MCF 10A (cell line): ENCODE measurements at regions not wholly inside any gene's neighbourhood (a gene's known extent, or its start where the extent isn't known, plus 50 kb on each side); places are given as distances from the start of the nearest gene placed in this dataset.

Experiments
- BruUV-seq: library from RNA; stranded (reverse); fragments of 400-500 nt; replicated peaks from 2 replicates; lab custom pipeline; 2021; lab: Mats Ljungman, UMichigan
- CTCF ChIA-PET: fragments of 300-600 bp; sonication (Branson Sonifier 250); formaldehyde crosslinking; extraction: SDS; loops from one replicate; lab custom pipeline; 2021; ENCODE audit warnings: antibody characterized with exemption, inconsistent platforms; lab: Yijun Ruan, JAX
- POLR2A ChIA-PET: fragments of 300-600, 350-650 bp; sonication (Branson Sonifier 250); formaldehyde crosslinking; extraction: SDS; loops from one replicate; lab custom pipeline; 2020; ENCODE audit warnings: antibody characterized with exemption, inconsistent platforms; lab: Yijun Ruan, JAX
- DNase-seq: peaks from one replicate; pipeline ENCODE4 v3.0.0-alpha.2; 2018; ENCODE audit not compliant: unreplicated experiment
- H3K27ac Mint-ChIP-seq: one replicate; pipeline ENCODE4 v1.8.0; 2022; ENCODE audit warnings: mild to moderate bottlenecking, low read depth, mixed read lengths; ENCODE audit not compliant: unreplicated experiment
- H3K27me3 Mint-ChIP-seq: one replicate; pipeline ENCODE4 v1.8.0; 2022; ENCODE audit warnings: mixed read lengths; ENCODE audit not compliant: insufficient read depth, unreplicated experiment
- H3K36me3 Mint-ChIP-seq: one replicate; pipeline ENCODE4 v1.8.0; 2022; ENCODE audit warnings: mild to moderate bottlenecking, moderate library complexity, mixed read lengths; ENCODE audit not compliant: insufficient read depth, unreplicated experiment
- H3K4me1 Mint-ChIP-seq: one replicate; pipeline ENCODE4 v1.8.0; 2022; ENCODE audit warnings: mixed read lengths; ENCODE audit not compliant: insufficient read depth, unreplicated experiment
- H3K4me3 Mint-ChIP-seq: one replicate; pipeline ENCODE4 v1.8.0; 2022; ENCODE audit warnings: mild to moderate bottlenecking, moderate library complexity, mixed read lengths; ENCODE audit not compliant: unreplicated experiment
- H3K9me3 Mint-ChIP-seq: one replicate; pipeline ENCODE4 v1.8.0; 2022; ENCODE audit warnings: mixed read lengths; ENCODE audit not compliant: unreplicated experiment
- intact Hi-C: fragments of 100-400 bp; cut with micrococcal nuclease; formaldehyde crosslinking; loops from 2 replicates; pipeline ENCODE4 v1.14.1; 2022
- TF ChIP-seq, protein P1 (sequence below): fragments of 200-600 bp; IDR thresholded peaks from one replicate; pipeline ENCODE4 v1.8.0; 2022; ENCODE audit warnings: antibody characterized with exemption, mild to moderate bottlenecking; ENCODE audit not compliant: unreplicated experiment

DNA sequence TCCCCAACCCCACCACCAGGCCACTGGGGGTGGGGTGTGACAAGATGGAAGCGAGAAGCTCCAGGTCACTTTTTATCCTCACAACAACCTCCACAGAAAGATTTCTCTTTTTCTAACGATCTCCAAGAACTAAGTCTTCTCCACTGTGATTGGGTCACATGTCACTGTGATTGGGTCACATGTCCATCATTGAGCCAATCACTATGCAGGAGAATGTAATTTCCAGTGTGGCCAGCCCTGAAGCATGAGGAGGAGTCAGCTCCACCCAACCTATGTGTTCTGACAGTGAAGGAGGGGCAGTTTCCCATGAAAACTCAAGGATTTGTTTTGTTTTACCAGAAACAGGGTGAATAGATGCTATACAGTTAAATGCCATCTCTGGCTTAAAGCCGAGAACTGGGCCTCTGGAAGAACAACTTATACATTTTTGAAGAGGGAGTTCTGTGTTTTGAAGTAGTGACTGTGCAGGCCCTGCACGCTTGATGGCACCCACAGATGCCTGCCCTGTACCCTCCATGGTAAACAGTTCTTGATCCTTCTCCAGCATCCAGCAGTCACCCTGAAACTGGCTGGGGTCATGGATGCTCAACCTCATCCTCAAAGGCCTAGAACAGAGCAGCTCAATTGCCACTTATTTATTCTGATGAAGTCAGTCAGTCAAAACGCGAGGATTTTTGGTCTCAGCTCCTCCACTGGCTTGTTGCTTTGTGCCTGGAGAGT is 180.4 kb upstream of the BMP4 start:
- ChIA-PET CTCF (interaction anchor here (0.6 to 1.2 kb wide), 2 partner anchors 9 to 413 kb away, joined by 3 read pairs; no protein-coding TSS in a partner anchor), POLR2A (interaction anchor here (0.6 to 0.7 kb wide), 3 partner anchors 21 to 992 kb away, joined by 3 to 4 read pairs (median 3); partner anchors contain the start of gene LGALS3)
- H3K36me3 Mint-ChIP-seq, result peaks cover 4% of the 10 kb centered on the region
- peaks cover 22% of the 10 kb centered on the region for H3K4me1 Mint-ChIP-seq
- H3K9me3 Mint-ChIP-seq, result no peaks in the 10 kb centered on the region
- TF ChIP-seq, protein P1, sequence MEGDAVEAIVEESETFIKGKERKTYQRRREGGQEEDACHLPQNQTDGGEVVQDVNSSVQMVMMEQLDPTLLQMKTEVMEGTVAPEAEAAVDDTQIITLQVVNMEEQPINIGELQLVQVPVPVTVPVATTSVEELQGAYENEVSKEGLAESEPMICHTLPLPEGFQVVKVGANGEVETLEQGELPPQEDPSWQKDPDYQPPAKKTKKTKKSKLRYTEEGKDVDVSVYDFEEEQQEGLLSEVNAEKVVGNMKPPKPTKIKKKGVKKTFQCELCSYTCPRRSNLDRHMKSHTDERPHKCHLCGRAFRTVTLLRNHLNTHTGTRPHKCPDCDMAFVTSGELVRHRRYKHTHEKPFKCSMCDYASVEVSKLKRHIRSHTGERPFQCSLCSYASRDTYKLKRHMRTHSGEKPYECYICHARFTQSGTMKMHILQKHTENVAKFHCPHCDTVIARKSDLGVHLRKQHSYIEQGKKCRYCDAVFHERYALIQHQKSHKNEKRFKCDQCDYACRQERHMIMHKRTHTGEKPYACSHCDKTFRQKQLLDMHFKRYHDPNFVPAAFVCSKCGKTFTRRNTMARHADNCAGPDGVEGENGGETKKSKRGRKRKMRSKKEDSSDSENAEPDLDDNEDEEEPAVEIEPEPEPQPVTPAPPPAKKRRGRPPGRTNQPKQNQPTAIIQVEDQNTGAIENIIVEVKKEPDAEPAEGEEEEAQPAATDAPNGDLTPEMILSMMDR, result no peak
- H3K27ac Mint-ChIP-seq, result no peak overlapping the region
- H3K27me3 Mint-ChIP-seq, result no peaks in the 10 kb centered on the region
- BruUV-seq, result no TSS peak
- no peak for DNase-seq
- intact Hi-C loops, result no loop called here
- H3K4me3 Mint-ChIP-seq, result no peak overlapping the region

DNA sequence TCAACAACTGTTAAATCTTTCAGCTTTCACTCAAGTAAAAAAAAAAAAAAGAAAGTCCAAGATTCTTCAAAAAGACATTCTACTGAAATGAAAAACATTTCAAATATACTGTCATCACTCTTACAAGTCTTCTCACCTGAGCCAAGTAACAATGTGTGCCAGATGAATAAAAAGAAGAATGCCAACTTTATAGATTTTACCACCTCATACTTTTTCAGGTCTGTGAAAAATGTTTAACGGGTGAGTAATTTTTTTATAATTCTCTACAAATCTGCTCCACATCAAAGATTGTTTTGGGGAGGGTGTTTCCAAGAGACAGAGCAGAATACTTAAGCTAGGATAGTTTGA is 181.0 kb upstream of the BMP4 start:
- no TSS peak for BruUV-seq
- Mint-ChIP-seq H3K27ac (no peak overlapping the region), H3K4me1 (peaks cover 22% of the 10 kb centered on the region), H3K36me3 (peaks cover 4% of the 10 kb centered on the region), H3K27me3 (no peaks in the 10 kb centered on the region), H3K4me3 (no peak overlapping the region), H3K9me3 (no peaks in the 10 kb centered on the region)
- POLR2A ChIA-PET, result no interaction called here
- DNase-seq, result no peak
- intact Hi-C loops, result no loop called here
- TF ChIP-seq, protein P1, result no peak
- CTCF ChIA-PET, result interaction anchor here (1.2 kb wide), 1 partner anchor 9 kb away, joined by 3 read pairs; no protein-coding TSS in a partner anchor

DNA sequence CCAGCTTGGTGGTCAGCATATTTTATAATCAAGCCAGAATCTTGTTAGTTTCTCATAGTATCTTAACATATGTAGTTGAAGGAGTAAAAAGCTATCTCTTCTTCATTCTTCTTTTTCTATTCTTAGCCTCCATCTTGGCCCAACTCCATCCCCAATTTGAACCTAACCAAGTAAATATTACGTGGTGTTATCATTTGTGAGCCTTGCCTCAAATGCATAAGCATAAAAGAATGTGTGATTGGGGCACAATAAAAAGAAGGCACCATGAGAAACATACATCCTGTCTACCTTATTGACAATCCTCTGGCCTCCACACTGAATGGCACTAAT is 181.4 kb upstream of the BMP4 start:
- no peaks in the 10 kb centered on the region for H3K9me3 Mint-ChIP-seq
- no peak overlapping the region for H3K4me3 Mint-ChIP-seq
- peaks cover 4% of the 10 kb centered on the region for H3K36me3 Mint-ChIP-seq
- no peak for DNase-seq
- peaks cover 22% of the 10 kb centered on the region for H3K4me1 Mint-ChIP-seq
- no TSS peak for BruUV-seq
- TF ChIP-seq, protein P1, result no peak
- POLR2A ChIA-PET, result no interaction called here
- H3K27me3 Mint-ChIP-seq, result no peaks in the 10 kb centered on the region
- intact Hi-C loops, result no loop called here
- CTCF ChIA-PET, result interaction anchor here (1.2 kb wide), 1 partner anchor 8 kb away, joined by 3 read pairs; no protein-coding TSS in a partner anchor
- no peak overlapping the region for H3K27ac Mint-ChIP-seq

DNA sequence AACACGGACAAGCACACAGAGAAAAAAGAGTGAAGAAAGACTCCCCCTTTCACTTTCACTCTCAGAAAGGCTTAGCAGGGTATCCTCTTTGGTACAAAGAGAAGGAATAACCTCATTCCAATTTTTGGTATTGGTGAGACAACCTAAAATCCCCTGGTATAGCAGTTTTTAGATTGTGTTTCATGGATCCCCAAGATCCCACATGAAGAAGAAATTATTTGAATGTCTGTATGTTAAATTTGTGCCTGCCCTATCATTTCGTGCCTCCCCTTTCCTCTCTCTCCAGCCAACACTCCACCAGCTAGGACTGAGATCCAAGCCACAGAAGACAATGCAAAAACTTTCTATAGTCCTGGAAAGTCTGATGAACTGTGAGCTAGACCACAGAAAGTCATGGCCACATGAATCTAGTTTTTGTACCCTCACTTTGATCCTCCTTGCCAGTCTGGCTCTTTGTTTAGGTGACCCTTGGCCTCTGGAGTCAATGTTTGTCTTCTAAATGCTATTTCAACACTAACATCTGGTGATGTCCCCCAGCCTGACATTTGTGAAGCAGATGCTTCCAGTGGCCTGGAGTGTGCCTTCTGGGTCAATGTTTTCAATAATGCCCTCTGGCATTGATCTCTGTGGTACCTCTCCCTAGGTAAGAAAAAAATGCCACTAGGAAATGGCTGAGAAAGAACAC is 181.9 kb upstream of the BMP4 start:
- DNase-seq, result no peak
- BruUV-seq, result no TSS peak
- intact Hi-C loops, result no loop called here
- H3K9me3 Mint-ChIP-seq, result no peaks in the 10 kb centered on the region
- H3K4me3 Mint-ChIP-seq, result no peak overlapping the region
- no peaks in the 10 kb centered on the region for H3K27me3 Mint-ChIP-seq
- peaks cover 4% of the 10 kb centered on the region for H3K36me3 Mint-ChIP-seq
- TF ChIP-seq, protein P1, result no peak
- POLR2A ChIA-PET, result no interaction called here
- H3K4me1 Mint-ChIP-seq, result peaks cover 21% of the 10 kb centered on the region
- H3K27ac Mint-ChIP-seq, result no peak overlapping the region
- CTCF ChIA-PET, result no interaction called here
